Astrocyte (in vitro differentiated cells and primary cell): ENCODE measurements at regions not wholly inside any gene's neighbourhood (a gene's known extent, or its start where the extent isn't known, plus 50 kb on each side); places are given as distances from the start of the nearest gene placed in this dataset.

Experiments
- DNase-seq: peaks from one replicate; pipeline ENCODE4 v3.0.0-alpha.2; 2010; ENCODE audit warnings: low read depth
- FAIRE-seq: peaks from 2 replicates; lab custom pipeline; 2011; peaks lifted over from hg19 to GRCh38; lab: Jason Lieb, UNC
- H2AFZ ChIP-seq: 2 replicates; pipeline ENCODE4 v1.6.0; 2012; ENCODE audit warnings: low read depth, low read length, inconsistent platforms
- H3K27ac ChIP-seq: 2 replicates; pipeline ENCODE4 v1.5.1; 2011; ENCODE audit warnings: low read depth, low read length, inconsistent platforms
- H3K27me3 ChIP-seq: 2 replicates; pipeline ENCODE4 v1.6.0; 2011; ENCODE audit warnings: low read length, inconsistent platforms; ENCODE audit not compliant: insufficient read depth
- H3K36me3 ChIP-seq: 2 replicates; pipeline ENCODE4 v1.5.1; 2011; ENCODE audit warnings: low read length, inconsistent platforms; ENCODE audit not compliant: insufficient read depth
- H3K4me1 ChIP-seq: 2 replicates; pipeline ENCODE4 v1.5.1; 2011; ENCODE audit warnings: low read length, inconsistent platforms; ENCODE audit not compliant: insufficient read depth
- H3K4me2 ChIP-seq: 2 replicates; pipeline ENCODE4 v1.6.0; 2012; ENCODE audit warnings: low read length, inconsistent platforms
- H3K4me3 ChIP-seq: 2 replicates; pipeline ENCODE4 v1.5.1; 2011; ENCODE audit warnings: low read depth, mild to moderate bottlenecking, low read length, inconsistent platforms; ENCODE audit not compliant: insufficient read depth
- H3K79me2 ChIP-seq: 2 replicates; pipeline ENCODE4 v1.6.0; 2012; ENCODE audit warnings: mild to moderate bottlenecking, low read length, inconsistent platforms; ENCODE audit not compliant: insufficient read depth
- H3K9ac ChIP-seq: 2 replicates; pipeline ENCODE4 v1.6.0; 2012; ENCODE audit warnings: mild to moderate bottlenecking, low read length, inconsistent platforms
- H3K9me3 ChIP-seq: 2 replicates; pipeline ENCODE4 v1.5.1; 2012; ENCODE audit warnings: low read depth, mild to moderate bottlenecking, low read length, inconsistent platforms; ENCODE audit not compliant: insufficient read depth
- H4K20me1 ChIP-seq: 2 replicates; pipeline ENCODE4 v1.6.0; 2012; ENCODE audit warnings: low read length, inconsistent platforms; ENCODE audit not compliant: insufficient read depth
- H3K27ac Mint-ChIP-seq: one replicate; pipeline ENCODE4 v1.8.0; 2021; ENCODE audit warnings: mild to moderate bottlenecking, mixed read lengths; ENCODE audit not compliant: unreplicated experiment
- H3K27me3 Mint-ChIP-seq: one replicate; pipeline ENCODE4 v1.8.0; 2021; ENCODE audit warnings: low read depth, mixed read lengths; ENCODE audit not compliant: unreplicated experiment
- H3K36me3 Mint-ChIP-seq: one replicate; pipeline ENCODE4 v1.8.0; 2021; ENCODE audit warnings: low read depth, mixed read lengths; ENCODE audit not compliant: unreplicated experiment
- H3K4me1 Mint-ChIP-seq: one replicate; pipeline ENCODE4 v1.8.0; 2021; ENCODE audit warnings: low read depth, mixed read lengths; ENCODE audit not compliant: unreplicated experiment
- H3K4me3 Mint-ChIP-seq: one replicate; pipeline ENCODE4 v1.8.0; 2021; ENCODE audit warnings: mild to moderate bottlenecking, moderate library complexity, mixed read lengths; ENCODE audit not compliant: unreplicated experiment
- H3K9me3 Mint-ChIP-seq: one replicate; pipeline ENCODE4 v1.8.0; 2021; ENCODE audit warnings: mild to moderate bottlenecking, mixed read lengths; ENCODE audit not compliant: unreplicated experiment
- EZH2 ChIP-seq: IDR thresholded peaks from 2 replicates; pipeline ENCODE4 v1.6.1; 2012; ENCODE audit warnings: mild to moderate bottlenecking, low read length, inconsistent platforms; ENCODE audit not compliant: insufficient read depth
- TF ChIP-seq, protein P1 (sequence below): IDR thresholded peaks from 2 replicates; pipeline ENCODE4 v1.5.1; 2011; ENCODE audit warnings: low read depth, mild to moderate bottlenecking, inconsistent platforms, low read length, moderate library complexity; ENCODE audit not compliant: insufficient read depth

DNA sequence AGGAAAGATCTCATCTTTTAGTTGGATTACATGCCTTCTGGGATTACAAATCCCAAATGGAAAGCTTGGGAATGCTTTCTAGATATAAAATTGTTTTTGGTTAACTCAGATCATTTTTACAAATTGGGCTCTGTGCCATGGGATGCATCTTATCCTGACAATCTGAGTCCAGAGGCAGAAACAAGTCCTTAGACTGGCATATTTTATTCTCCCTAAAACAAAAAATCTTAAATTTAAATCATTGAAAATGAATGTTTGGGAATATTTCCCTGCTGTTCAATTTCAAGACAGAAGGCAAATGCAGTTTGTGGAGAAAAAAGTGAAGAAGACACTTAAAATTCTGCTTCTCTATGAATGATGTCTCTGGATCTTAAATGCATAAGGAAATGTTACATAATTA lies 456.6 kb upstream of the GOT2 start:
- Histone ChIP-seq H3K27ac (no peak overlapping the region), H3K4me1 (no peaks in the 10 kb centered on the region), H2AFZ (no peak overlapping the region), H3K9ac (no peak overlapping the region), H3K4me2 (no peak overlapping the region), H3K36me3 (no peaks in the 10 kb centered on the region), H4K20me1 (no peaks in the 10 kb centered on the region), H3K9me3 (no peaks in the 10 kb centered on the region), H3K79me2 (no peaks in the 10 kb centered on the region), H3K4me3 (no peak overlapping the region), H3K27me3 (no peaks in the 10 kb centered on the region)
- FAIRE-seq: no peak
- DNase-seq: no peak
- no peaks in the 10 kb centered on the region for H3K4me1 Mint-ChIP-seq
- no peak for TF ChIP-seq EZH2
- TF ChIP-seq, protein P1, sequence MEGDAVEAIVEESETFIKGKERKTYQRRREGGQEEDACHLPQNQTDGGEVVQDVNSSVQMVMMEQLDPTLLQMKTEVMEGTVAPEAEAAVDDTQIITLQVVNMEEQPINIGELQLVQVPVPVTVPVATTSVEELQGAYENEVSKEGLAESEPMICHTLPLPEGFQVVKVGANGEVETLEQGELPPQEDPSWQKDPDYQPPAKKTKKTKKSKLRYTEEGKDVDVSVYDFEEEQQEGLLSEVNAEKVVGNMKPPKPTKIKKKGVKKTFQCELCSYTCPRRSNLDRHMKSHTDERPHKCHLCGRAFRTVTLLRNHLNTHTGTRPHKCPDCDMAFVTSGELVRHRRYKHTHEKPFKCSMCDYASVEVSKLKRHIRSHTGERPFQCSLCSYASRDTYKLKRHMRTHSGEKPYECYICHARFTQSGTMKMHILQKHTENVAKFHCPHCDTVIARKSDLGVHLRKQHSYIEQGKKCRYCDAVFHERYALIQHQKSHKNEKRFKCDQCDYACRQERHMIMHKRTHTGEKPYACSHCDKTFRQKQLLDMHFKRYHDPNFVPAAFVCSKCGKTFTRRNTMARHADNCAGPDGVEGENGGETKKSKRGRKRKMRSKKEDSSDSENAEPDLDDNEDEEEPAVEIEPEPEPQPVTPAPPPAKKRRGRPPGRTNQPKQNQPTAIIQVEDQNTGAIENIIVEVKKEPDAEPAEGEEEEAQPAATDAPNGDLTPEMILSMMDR: no peak
- no peaks in the 10 kb centered on the region for H3K36me3 Mint-ChIP-seq
- no peak overlapping the region for H3K27ac Mint-ChIP-seq
- no peak overlapping the region for H3K4me3 Mint-ChIP-seq
- no peaks in the 10 kb centered on the region for H3K27me3 Mint-ChIP-seq
- peaks cover 4% of the 10 kb centered on the region for H3K9me3 Mint-ChIP-seq

DNA sequence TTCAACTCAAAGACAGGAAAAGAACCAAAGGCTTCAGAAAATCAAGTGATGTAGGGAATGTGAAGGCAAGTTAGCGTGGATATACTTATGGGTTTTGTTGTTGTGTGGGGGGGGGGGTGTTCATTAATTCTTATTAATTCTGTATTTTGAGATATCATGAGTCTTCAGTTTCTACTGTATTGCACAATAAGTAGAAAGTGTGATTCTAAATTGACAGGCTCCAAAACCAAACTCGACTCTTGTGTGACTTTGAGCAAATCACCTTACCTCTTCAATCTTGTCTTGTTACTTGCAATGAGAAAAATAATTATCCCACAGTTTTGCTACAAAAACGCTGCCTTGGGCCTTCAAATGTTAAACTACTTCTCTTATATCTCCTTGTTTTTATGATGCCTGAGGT lies 453.9 kb upstream of the GOT2 start:
- no peak overlapping the region for H3K27ac Mint-ChIP-seq
- no peak overlapping the region for H2AFZ ChIP-seq

DNA sequence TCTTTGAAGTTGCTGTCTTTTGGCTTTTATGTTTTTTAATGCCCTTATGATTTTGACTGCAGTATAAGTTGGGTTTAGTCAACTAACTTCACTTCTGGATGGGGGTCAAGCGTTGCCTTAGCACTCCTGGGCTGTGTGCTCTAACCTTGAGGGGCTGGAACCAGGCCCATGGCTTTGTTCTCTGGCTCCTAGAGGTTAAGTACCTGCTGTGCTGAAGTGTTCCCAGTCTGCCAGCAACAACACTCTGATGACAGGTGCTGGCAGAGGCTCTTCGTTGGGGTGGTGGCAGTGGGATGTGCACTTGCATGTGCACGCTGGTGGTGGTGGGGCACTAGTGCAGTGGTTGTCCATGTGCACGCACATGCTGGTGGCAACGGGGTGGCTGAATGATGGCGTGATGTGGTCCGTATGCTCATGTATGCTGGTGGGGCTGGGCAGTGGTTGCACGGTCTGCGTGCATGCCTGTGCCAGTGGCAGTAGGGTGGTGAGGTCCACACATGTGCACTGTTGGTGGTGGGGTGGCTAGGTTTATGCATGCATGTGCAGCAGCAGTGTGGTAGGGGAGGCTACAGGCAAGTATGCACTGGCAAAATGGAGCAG lies 447.8 kb upstream of the GOT2 start:
- no peak overlapping the region for H3K4me3 Mint-ChIP-seq
- H3K27ac Mint-ChIP-seq: no peak overlapping the region
- Histone ChIP-seq H3K27me3 (no peaks in the 10 kb centered on the region), H3K4me1 (no peaks in the 10 kb centered on the region), H3K4me2 (no peak overlapping the region), H2AFZ (no peak overlapping the region), H3K9me3 (no peaks in the 10 kb centered on the region), H4K20me1 (no peaks in the 10 kb centered on the region), H3K79me2 (no peaks in the 10 kb centered on the region), H3K36me3 (no peaks in the 10 kb centered on the region), H3K9ac (no peak overlapping the region), H3K27ac (no peak overlapping the region), H3K4me3 (no peak overlapping the region)
- DNase-seq (no peak), FAIRE-seq (no peak)
- peaks cover 4% of the 10 kb centered on the region for H3K9me3 Mint-ChIP-seq
- no peaks in the 10 kb centered on the region for H3K4me1 Mint-ChIP-seq
- TF ChIP-seq, protein P1: no peak
- no peak for TF ChIP-seq EZH2
- no peaks in the 10 kb centered on the region for H3K27me3 Mint-ChIP-seq
- H3K36me3 Mint-ChIP-seq: no peaks in the 10 kb centered on the region

More for the DNA sequence above, 453.9 kb upstream of the GOT2 start:
- peaks cover 4% of the 10 kb centered on the region for H3K9me3 Mint-ChIP-seq
- no peak overlapping the region for H3K9ac ChIP-seq
- no peak overlapping the region for H3K4me3 ChIP-seq
- H3K27me3 ChIP-seq: no peaks in the 10 kb centered on the region
- no peaks in the 10 kb centered on the region for H3K4me1 Mint-ChIP-seq
- H3K36me3 ChIP-seq: no peaks in the 10 kb centered on the region
- no peaks in the 10 kb centered on the region for H3K27me3 Mint-ChIP-seq
- H3K9me3 ChIP-seq: no peaks in the 10 kb centered on the region
- H3K27ac ChIP-seq: no peak overlapping the region
- no peak for DNase-seq
- no peaks in the 10 kb centered on the region for H3K79me2 ChIP-seq
- no peak overlapping the region for H3K4me2 ChIP-seq
- no peak for FAIRE-seq
- no peaks in the 10 kb centered on the region for H3K36me3 Mint-ChIP-seq
- TF ChIP-seq, protein P1: no peak
- no peak for TF ChIP-seq EZH2
- no peaks in the 10 kb centered on the region for H3K4me1 ChIP-seq
- no peaks in the 10 kb centered on the region for H4K20me1 ChIP-seq
- no peak overlapping the region for H3K4me3 Mint-ChIP-seq
